Activated CD8-positive, alpha-beta T cell treated with anti-CD3 and anti-CD28 coated beads for 36 hours (primary cell): ENCODE measurements at regions not wholly inside any gene's neighbourhood (a gene's known extent, or its start where the extent isn't known, plus 50 kb on each side); places are given as distances from the start of the nearest gene placed in this dataset.

Experiments
- ATAC-seq: fragments of 200-7000 bp; cut with Tn5 transposase; one replicate; pipeline ENCODE4 v1.10.0; 2021; ENCODE audit warnings: mild to moderate bottlenecking, moderate library complexity
- CTCF ChIA-PET: fragments of 350-600 bp; sonication (Branson Sonifier 250); formaldehyde crosslinking; loops from one replicate; lab custom pipeline; 2021; ENCODE audit warnings: antibody characterized with exemption; lab: Charles Lee
- POLR2A ChIA-PET: fragments of 350-600 bp; sonication (Branson Sonifier 250); formaldehyde crosslinking; loops from one replicate; lab custom pipeline; 2021; ENCODE audit warnings: antibody characterized with exemption; lab: Charles Lee
- DNase-seq: peaks from one replicate; pipeline ENCODE4 v3.0.0-alpha.2; 2020
- H3K27ac Mint-ChIP-seq: one replicate; pipeline ENCODE4 v1.8.0; 2021; ENCODE audit warnings: mild to moderate bottlenecking, mixed read lengths
- H3K27me3 Mint-ChIP-seq: one replicate; pipeline ENCODE4 v1.8.0; 2021; ENCODE audit warnings: mixed read lengths
- H3K36me3 Mint-ChIP-seq: one replicate; pipeline ENCODE4 v1.8.0; 2021; ENCODE audit warnings: low read depth, mixed read lengths
- H3K4me1 Mint-ChIP-seq: one replicate; pipeline ENCODE4 v1.8.0; 2021; ENCODE audit warnings: low read depth, mixed read lengths
- H3K4me3 Mint-ChIP-seq: one replicate; pipeline ENCODE4 v1.8.0; 2021; ENCODE audit warnings: mild to moderate bottlenecking, moderate library complexity, mixed read lengths
- H3K9me3 Mint-ChIP-seq: one replicate; pipeline ENCODE4 v1.8.0; 2021; ENCODE audit warnings: mixed read lengths
- intact Hi-C: fragments of 100-400 bp; cut with micrococcal nuclease; formaldehyde crosslinking; loops from one replicate; pipeline ENCODE4 v1.10.0; 2022
- TF ChIP-seq, protein P1 (sequence below): fragments of 200-600 bp; IDR thresholded peaks from one replicate; pipeline ENCODE4 v1.8.0; 2022; ENCODE audit warnings: antibody characterized with exemption, mild to moderate bottlenecking

DNA sequence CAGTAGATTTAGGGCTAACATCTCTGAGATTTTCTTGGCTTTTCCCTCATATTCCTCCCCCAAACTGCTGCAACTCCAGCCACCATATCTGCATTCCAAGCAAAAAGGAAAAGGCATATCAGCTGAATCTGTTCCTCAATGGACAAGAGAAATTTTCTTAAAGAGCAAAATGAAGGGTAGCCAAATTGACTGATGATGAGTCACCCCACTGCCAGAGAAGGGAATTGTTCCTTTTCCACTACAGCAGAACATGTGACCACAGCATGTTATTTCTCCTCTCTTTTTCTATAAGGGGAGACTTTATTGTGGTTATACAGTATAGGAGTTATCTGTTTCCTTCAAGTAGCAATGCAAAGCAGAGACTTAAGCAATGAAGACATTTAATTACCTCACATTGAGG is 172.5 kb downstream of the MTHFS start:
- H3K36me3 Mint-ChIP-seq = no peaks in the 10 kb centered on the region
- H3K27ac Mint-ChIP-seq = no peak overlapping the region
- no peak overlapping the region for H3K4me3 Mint-ChIP-seq
- intact Hi-C loops = no loop called here
- POLR2A ChIA-PET = no interaction called here
- DNase-seq (no peak), ATAC-seq (no peak)
- peaks cover 17% of the 10 kb centered on the region for H3K27me3 Mint-ChIP-seq
- TF ChIP-seq, protein P1, sequence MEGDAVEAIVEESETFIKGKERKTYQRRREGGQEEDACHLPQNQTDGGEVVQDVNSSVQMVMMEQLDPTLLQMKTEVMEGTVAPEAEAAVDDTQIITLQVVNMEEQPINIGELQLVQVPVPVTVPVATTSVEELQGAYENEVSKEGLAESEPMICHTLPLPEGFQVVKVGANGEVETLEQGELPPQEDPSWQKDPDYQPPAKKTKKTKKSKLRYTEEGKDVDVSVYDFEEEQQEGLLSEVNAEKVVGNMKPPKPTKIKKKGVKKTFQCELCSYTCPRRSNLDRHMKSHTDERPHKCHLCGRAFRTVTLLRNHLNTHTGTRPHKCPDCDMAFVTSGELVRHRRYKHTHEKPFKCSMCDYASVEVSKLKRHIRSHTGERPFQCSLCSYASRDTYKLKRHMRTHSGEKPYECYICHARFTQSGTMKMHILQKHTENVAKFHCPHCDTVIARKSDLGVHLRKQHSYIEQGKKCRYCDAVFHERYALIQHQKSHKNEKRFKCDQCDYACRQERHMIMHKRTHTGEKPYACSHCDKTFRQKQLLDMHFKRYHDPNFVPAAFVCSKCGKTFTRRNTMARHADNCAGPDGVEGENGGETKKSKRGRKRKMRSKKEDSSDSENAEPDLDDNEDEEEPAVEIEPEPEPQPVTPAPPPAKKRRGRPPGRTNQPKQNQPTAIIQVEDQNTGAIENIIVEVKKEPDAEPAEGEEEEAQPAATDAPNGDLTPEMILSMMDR = no peak
- CTCF ChIA-PET = no interaction called here
- no peaks in the 10 kb centered on the region for H3K4me1 Mint-ChIP-seq
- no peaks in the 10 kb centered on the region for H3K9me3 Mint-ChIP-seq

DNA sequence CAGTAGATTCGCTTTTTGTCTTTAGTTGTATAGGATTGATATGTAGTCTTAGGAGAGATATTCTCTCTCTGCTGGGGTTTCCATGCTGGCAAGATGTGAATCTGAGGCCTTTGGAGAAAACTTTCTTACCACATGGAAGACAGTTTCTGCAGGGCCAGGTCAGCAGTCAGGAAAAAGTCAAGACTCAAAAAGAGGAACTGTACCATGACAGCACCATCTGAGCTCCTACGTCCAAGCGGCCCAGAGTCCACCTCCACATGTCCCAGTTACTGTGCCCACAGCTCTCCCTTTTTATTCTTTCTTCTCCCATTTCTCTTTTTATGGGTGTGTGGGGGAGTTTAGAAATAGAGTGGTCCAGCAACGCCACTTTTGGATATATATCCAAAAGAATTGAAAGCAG is 172.0 kb downstream of the MTHFS start:
- H3K27me3 Mint-ChIP-seq = peaks cover 22% of the 10 kb centered on the region
- ChIA-PET CTCF (no interaction called here), POLR2A (no interaction called here)
- intact Hi-C loops = no loop called here
- TF ChIP-seq, protein P1 = no peak
- H3K4me3 Mint-ChIP-seq = no peak overlapping the region
- ATAC-seq = no peak
- H3K27ac Mint-ChIP-seq = no peak overlapping the region
- no peaks in the 10 kb centered on the region for H3K36me3 Mint-ChIP-seq
- no peaks in the 10 kb centered on the region for H3K4me1 Mint-ChIP-seq
- no peaks in the 10 kb centered on the region for H3K9me3 Mint-ChIP-seq
- no peak for DNase-seq

DNA sequence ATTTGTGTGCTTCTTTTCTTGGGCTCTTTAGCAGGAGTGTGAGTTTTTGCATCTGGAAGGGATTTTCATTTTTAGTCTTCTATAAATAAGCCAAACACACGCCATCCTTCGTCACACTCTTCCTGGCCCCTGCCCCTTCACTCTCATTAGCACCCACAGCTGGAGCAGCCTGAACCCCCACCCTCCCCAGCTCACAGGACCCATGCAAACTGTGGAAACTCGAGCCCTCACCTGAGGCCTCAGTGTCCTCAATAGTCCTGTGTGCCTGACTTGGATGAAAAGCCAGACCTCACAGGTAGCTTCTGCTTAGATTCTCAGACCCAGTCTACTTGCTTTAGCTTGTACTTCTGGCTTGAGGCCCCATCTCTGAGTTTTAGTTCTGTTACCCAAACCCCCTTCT is 167.9 kb downstream of the MTHFS start:
- intact Hi-C loops = no loop called here
- Mint-ChIP-seq H3K4me1 (no peaks in the 10 kb centered on the region), H3K9me3 (no peaks in the 10 kb centered on the region), H3K36me3 (no peaks in the 10 kb centered on the region), H3K27me3 (peaks cover 22% of the 10 kb centered on the region), H3K27ac (no peak overlapping the region), H3K4me3 (no peak overlapping the region)
- DNase-seq (no peak), ATAC-seq (no peak)
- POLR2A ChIA-PET = no interaction called here
- TF ChIP-seq, protein P1 = no peak
- CTCF ChIA-PET = no interaction called here

DNA sequence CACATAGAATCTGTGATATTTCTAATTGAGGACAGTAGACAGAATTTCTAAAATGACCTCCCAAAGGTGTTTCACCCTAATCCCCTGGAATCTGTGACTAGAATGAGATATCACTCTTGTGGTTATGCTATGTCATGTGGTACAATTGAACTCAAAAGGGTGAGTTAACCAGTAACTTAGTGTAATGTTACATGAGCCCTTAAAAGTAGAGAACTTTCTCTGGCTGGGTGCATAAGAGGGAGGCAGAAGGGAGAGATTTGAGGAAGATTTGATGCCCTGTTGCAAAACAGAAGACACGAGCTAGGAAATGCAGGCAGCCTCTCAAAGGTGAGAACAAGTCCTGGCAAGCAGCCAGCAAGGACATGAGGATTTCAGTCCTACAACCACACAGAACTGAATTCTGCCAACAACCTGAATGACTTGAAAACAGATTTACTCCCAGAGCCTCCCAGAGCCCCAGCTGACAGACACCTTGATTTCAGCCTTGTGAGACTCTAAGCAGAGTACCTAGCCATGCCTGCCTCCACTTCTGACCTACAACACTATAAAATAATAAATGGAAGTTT is 160.3 kb downstream of the MTHFS start:
- CTCF ChIA-PET = no interaction called here
- TF ChIP-seq, protein P1 = no peak

DNA sequence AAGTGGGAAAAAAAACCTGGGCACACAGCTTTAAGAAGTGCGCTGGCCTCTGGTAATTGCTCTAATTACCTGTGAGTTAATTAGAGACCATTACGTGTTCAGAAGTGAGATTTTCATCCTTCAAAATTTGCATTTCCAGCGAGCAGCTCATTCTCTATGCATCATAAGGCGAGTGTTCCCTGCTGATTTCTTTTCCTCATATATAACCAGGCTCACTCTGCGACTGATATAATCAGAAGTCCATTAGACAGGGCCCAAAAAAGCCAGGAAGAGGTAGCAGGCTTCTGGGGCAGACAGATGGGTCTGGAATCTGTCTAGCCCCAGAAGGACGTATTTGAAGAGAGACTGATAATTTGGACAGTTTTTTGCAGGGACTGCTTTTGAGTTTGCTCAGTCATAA is 158.7 kb downstream of the MTHFS start:
- POLR2A ChIA-PET = no interaction called here
- ATAC-seq (no peak), DNase-seq (no peak)
- intact Hi-C loops = no loop called here
- CTCF ChIA-PET = no interaction called here
- H3K4me1 Mint-ChIP-seq = no peaks in the 10 kb centered on the region
- no peaks in the 10 kb centered on the region for H3K36me3 Mint-ChIP-seq
- no peak overlapping the region for H3K4me3 Mint-ChIP-seq
- H3K27me3 Mint-ChIP-seq = peaks cover 4% of the 10 kb centered on the region
- TF ChIP-seq, protein P1 = no peak
- no peak overlapping the region for H3K27ac Mint-ChIP-seq
- peaks cover 3% of the 10 kb centered on the region for H3K9me3 Mint-ChIP-seq

More for the DNA sequence above, 160.3 kb downstream of the MTHFS start:
- intact Hi-C loops = no loop called here
- Mint-ChIP-seq H3K27ac (no peak overlapping the region), H3K4me3 (no peak overlapping the region), H3K9me3 (peaks cover 3% of the 10 kb centered on the region), H3K4me1 (no peaks in the 10 kb centered on the region), H3K27me3 (peaks cover 8% of the 10 kb centered on the region), H3K36me3 (no peaks in the 10 kb centered on the region)
- DNase-seq = no peak
- ATAC-seq = no peak
- POLR2A ChIA-PET = no interaction called here
